LNCAP (cell line): ENCODE measurements at regions not wholly inside any gene's neighbourhood (a gene's known extent, or its start where the extent isn't known, plus 50 kb on each side); places are given as distances from the start of the nearest gene placed in this dataset.

Experiments used
- TF ChIP-seq, protein P1 (sequence below): fragments of 450-650 bp; IDR thresholded peaks from 2 replicates; pipeline ENCODE4 v1.5.1; 2017; ENCODE audit warnings: mild to moderate bottlenecking

DNA sequence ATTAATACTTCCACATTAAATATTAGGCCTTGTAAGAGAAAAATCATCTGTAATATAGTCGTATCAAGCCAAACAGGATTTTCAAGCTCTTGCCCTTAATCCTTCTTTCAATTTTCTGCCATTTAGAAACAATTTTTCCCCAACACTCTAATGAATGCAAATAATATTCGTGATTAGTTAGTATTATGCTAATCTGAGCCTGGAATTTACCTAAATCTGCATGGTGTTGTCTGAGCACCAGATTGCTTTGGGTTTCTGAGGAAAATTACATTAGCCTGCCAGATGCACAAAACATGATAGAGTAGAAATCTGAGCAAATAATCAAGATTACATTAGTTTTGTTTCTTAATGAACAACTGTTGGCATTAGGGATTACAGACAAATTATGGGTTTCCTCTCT lies 176.6 kb downstream of the ZDHHC21 start:
- TF ChIP-seq, protein P1, sequence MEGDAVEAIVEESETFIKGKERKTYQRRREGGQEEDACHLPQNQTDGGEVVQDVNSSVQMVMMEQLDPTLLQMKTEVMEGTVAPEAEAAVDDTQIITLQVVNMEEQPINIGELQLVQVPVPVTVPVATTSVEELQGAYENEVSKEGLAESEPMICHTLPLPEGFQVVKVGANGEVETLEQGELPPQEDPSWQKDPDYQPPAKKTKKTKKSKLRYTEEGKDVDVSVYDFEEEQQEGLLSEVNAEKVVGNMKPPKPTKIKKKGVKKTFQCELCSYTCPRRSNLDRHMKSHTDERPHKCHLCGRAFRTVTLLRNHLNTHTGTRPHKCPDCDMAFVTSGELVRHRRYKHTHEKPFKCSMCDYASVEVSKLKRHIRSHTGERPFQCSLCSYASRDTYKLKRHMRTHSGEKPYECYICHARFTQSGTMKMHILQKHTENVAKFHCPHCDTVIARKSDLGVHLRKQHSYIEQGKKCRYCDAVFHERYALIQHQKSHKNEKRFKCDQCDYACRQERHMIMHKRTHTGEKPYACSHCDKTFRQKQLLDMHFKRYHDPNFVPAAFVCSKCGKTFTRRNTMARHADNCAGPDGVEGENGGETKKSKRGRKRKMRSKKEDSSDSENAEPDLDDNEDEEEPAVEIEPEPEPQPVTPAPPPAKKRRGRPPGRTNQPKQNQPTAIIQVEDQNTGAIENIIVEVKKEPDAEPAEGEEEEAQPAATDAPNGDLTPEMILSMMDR = no peak

DNA sequence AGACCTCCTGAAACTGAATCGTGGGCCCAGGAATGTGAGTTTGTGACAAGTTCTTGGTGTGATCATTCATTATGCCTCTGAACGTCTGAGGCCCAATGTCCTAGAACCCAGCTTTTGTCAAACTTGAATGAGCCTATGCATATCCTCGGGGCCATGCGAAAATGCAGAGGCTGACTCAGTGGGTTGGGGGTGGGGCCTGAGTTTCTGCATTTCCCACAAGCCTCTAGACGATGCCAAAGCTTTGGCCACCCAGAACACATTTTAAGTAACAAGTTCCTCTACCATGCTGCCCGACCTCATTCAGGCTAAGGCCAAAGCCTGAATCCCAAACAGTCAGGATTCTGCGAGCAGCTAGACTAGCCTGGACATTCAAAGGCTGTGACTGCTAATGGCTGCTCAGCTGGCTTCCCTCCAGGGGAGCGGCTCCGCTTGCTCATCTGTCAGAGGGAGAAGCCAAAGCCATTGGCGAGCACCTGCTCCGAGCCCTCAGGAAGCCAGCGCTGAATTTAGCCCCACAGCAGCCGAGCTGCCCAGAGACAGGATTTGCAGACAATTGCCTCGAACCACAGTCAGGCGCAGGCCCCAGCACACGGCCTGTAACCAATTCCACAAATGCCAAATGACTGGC lies 177.5 kb downstream of the ZDHHC21 start:
- TF ChIP-seq, protein P1 = no peak

DNA sequence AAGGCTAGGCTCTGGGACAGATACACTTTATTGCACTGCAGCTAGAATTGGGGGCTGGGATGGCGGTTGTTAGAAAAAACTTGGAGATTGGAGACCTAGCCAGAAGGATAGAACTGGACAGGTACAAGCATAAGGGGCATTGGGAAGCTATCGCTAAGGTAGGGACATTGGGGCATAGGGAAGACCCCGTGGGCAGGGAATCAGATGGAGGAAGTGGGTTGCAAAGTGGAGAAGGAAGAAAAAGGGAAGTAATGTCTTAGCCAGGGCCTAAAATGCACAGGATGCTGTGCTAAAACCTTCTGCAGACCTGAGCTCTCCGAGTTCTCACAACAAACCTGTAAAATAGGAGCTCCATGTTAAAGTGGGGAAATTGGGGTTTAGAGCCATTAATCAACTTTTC lies 178.2 kb downstream of the ZDHHC21 start:
- TF ChIP-seq, protein P1 = no peak

DNA sequence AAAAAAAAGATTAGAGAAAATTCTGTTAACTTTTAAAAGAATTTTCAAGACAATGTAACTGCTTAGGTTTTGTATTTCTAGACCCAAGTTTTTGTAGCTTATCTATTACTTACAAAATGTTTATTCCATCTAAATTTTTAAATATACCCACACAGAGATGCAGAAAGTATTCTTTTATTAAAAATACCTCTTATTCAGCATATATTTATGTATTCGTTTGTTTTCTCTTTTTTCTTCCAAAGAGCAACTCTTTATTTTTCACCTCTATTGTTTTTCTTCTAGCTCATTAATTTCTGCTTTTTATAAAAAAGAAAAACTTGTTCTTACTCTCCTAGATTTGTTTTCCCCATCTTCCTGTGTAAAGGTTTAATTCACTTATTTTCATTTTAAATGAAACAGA lies 180.3 kb downstream of the ZDHHC21 start:
- TF ChIP-seq, protein P1 = no peak

DNA sequence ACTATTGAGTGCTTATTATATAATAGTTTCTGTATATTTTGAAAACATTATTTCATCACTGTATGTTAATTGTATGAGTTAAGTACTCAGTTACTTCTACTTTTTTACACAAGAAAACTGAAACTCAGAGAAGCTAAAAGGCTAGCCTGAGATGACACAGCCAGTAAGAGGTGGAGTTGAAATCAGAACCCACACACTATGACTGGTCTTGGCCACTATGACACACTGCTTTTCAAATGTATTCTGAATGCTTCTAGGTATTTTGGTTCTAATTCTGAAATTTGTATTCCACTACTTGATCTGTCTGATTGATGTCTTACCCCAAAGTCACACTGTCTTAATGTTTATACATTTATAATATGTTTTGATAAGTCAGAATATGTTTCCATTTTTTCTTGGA lies 181.8 kb downstream of the ZDHHC21 start:
- TF ChIP-seq, protein P1 = no peak

DNA sequence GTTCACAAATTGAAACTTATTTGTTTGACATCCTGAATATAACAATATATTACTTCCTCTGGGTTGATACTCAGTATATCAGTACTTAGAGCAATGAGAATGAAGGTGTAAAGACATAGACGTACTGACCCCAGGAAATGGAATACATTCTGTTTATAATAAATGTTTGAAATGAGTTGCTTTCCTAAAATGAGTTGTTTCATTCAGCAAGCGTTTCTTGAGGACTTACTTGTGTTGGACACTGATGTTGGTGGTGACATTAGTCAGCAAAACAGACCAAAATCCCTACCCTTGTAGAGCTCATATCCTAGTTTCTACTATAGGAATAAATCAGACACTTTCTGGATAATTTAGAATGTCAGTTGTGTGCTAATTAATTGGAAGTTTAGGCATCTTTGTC lies 184.3 kb downstream of the ZDHHC21 start:
- TF ChIP-seq, protein P1 = no peak

DNA sequence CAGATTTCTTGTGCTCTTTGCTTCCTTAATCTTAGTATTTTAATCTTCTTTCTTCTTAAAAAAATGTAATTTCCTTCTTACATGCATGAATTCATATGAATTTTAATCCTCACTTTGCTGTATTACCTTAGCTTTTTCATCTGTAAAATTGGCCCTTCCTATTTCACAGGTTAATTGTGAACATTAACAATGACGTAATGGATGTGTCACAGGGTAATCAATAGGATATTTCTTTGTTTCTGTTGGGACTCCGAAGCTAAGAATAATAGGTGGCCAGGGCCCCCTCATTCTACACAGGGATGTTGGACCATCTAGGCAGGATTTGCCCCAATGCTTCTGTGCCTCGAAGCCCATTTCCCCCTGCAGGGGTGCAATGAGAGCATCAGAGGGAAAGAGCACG lies 187.4 kb upstream of the NFIB start:
- TF ChIP-seq, protein P1 = no peak

DNA sequence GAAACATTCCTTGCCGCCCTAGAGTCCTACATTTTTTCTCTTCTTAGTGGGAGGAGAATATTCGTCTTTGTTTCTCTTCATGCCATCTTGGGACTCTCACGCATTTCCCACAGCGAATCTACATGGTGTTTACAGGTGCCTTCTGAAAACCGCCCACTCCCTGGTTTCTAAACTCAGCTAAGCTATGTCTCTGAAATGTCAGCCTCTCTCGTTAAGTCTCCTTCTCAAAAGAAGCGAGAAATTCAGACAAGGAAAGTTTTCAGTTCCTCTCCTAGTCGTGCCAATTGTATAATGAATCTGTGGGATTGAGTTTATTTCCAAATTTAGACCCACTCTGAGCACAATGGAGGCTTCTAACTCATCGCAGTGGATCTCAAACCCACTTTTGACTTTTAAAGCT lies 186.8 kb upstream of the NFIB start:
- TF ChIP-seq, protein P1 = no peak
